ENCODE measurements at regions not wholly inside any gene's neighbourhood (a gene's known extent, or its start where the extent isn't known, plus 50 kb on each side); places are given as distances from the start of the nearest gene placed in this dataset.

- DNase-seq (ENCODE audit: extremely low read depth, low read depth), result no peak
- no peak for TF ChIP-seq CTCF (IDR thresholded peaks at IDR 0.05; ENCODE audit: low read depth, low read length, missing control alignments)
- no peak overlapping the region for H3K4me3 ChIP-seq (replicated peaks; ENCODE audit: low read depth, low read length)
Measured at GRCh38 chr2:21277068-21278056, 153.6 kb downstream of the TDRD15 start.

GRCh38 chr2:21279525-21279924 lies 155.8 kb downstream of the TDRD15 start:
- DNase-seq (ENCODE audit: extremely low read depth, low read depth), result no peak
- no peak for TF ChIP-seq CTCF (IDR thresholded peaks at IDR 0.05; ENCODE audit: low read depth, low read length, missing control alignments)

GRCh38 chr2:21280793-21281192 lies 157.0 kb downstream of the TDRD15 start:
- H3K4me3 ChIP-seq (replicated peaks; ENCODE audit: low read depth, low read length), result no peak overlapping the region
- no peak for TF ChIP-seq CTCF (IDR thresholded peaks at IDR 0.05; ENCODE audit: low read depth, low read length, missing control alignments)
- DNase-seq (ENCODE audit: extremely low read depth, low read depth), result no peak

More at GRCh38 chr2:21279525-21279924, 155.8 kb downstream of the TDRD15 start:
- H3K4me3 ChIP-seq (replicated peaks; ENCODE audit: low read depth, low read length), result no peak overlapping the region

GRCh38 chr2:21281384-21281783 lies 157.6 kb downstream of the TDRD15 start:
- no peak for DNase-seq (ENCODE audit: extremely low read depth, low read depth)
- no peak overlapping the region for H3K4me3 ChIP-seq (replicated peaks; ENCODE audit: low read depth, low read length)
- TF ChIP-seq CTCF (IDR thresholded peaks at IDR 0.05; ENCODE audit: low read depth, low read length, missing control alignments), result no peak

- TF ChIP-seq CTCF (IDR thresholded peaks at IDR 0.05; ENCODE audit: low read depth, low read length, missing control alignments), result no peak
- H3K4me3 ChIP-seq (replicated peaks; ENCODE audit: low read depth, low read length), result no peak overlapping the region
- DNase-seq (ENCODE audit: extremely low read depth, low read depth), result no peak
Measured at GRCh38 chr2:21281791-21282514, 158.2 kb downstream of the TDRD15 start.

- H3K4me3 ChIP-seq (replicated peaks; ENCODE audit: low read depth, low read length), result no peak overlapping the region
- no peak for TF ChIP-seq CTCF (IDR thresholded peaks at IDR 0.05; ENCODE audit: low read depth, low read length, missing control alignments)
- DNase-seq (ENCODE audit: extremely low read depth, low read depth), result no peak
Measured at GRCh38 chr2:21282515-21282898, 158.7 kb downstream of the TDRD15 start.

All from HFF-Myc (cell line).